ENCODE measurements at regions not wholly inside any gene's neighbourhood (a gene's known extent, or its start where the extent isn't known, plus 50 kb on each side); places are given as distances from the start of the nearest gene placed in this dataset.

DNA sequence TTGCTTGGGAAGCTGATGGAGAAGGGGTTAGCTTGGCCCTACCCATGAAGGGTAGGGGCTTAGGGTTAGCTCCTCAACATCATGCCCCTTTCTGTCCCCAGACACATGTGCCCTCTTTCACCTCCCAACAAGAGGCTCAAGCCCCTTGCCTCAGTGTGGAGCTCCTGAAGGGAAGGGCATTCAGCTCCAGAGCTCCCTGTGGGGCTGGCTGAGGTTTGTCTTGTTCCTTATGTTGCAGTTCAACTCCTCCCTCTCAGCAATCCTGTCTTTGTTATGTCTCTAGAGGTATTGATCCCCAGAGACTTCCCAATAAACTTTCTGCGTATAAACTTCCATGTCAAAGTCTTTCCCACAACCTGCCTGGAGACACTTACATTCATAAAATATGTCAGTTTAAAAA lies 252.2 kb upstream of the SP4 start:
- H3K9me3 Mint-ChIP-seq: no peaks in the 10 kb centered on the region
- TF ChIP-seq, protein P1, sequence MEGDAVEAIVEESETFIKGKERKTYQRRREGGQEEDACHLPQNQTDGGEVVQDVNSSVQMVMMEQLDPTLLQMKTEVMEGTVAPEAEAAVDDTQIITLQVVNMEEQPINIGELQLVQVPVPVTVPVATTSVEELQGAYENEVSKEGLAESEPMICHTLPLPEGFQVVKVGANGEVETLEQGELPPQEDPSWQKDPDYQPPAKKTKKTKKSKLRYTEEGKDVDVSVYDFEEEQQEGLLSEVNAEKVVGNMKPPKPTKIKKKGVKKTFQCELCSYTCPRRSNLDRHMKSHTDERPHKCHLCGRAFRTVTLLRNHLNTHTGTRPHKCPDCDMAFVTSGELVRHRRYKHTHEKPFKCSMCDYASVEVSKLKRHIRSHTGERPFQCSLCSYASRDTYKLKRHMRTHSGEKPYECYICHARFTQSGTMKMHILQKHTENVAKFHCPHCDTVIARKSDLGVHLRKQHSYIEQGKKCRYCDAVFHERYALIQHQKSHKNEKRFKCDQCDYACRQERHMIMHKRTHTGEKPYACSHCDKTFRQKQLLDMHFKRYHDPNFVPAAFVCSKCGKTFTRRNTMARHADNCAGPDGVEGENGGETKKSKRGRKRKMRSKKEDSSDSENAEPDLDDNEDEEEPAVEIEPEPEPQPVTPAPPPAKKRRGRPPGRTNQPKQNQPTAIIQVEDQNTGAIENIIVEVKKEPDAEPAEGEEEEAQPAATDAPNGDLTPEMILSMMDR (conservative IDR thresholded peaks at IDR 0.05): no peak
- no peaks in the 10 kb centered on the region for H3K4me1 Mint-ChIP-seq (ENCODE audit: unreplicated experiment)
- DNase-seq (ENCODE audit: extremely low spot score, unreplicated experiment): no peak
- H3K27me3 Mint-ChIP-seq: peaks cover 47% of the 10 kb centered on the region
- H3K27ac Mint-ChIP-seq: no peak overlapping the region
- no peak overlapping the region for H3K4me3 Mint-ChIP-seq
- peaks cover 4% of the 10 kb centered on the region for H3K36me3 Mint-ChIP-seq

DNA sequence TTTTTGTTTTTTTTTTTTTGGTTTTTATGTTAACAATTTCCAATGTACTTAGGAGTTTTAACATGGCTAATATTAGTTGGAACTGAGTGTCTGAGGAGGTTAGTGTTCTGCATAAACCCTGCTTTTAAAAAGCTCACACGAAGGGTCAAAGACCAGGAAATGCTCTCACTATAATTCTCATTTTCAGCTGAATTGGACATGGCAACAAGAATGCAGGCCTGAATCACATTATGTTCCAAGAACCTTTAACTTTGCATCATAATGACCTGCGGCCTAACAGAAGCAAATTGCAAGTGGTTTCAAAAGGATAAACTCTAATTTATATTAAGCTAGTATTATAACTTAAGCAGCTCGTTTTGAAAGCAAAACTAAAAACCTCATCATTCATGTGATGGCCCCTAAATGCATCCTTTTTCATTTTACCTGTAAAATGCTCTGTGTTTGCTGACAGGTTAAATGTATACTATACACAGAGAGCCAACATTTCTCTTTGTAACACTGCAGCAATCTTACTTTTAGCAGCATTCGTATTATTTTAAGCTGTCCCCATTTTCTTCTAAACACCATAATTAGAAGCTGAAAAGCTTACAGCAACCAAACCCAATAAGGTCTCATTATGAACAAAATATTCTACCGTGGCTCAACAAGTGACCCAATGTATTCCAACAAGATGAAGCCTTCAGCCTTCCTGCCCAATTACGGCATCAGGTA lies 242.8 kb upstream of the SP4 start:
- Mint-ChIP-seq H3K27ac (no peak overlapping the region), H3K36me3 (no peaks in the 10 kb centered on the region), H3K4me3 (no peak overlapping the region), H3K27me3 (peaks cover 37% of the 10 kb centered on the region), H3K9me3 (no peaks in the 10 kb centered on the region), H3K4me1 (ENCODE audit: unreplicated experiment) (no peaks in the 10 kb centered on the region)
- no peak for DNase-seq (ENCODE audit: extremely low spot score, unreplicated experiment)
- TF ChIP-seq, protein P1 (conservative IDR thresholded peaks at IDR 0.05): no peak

DNA sequence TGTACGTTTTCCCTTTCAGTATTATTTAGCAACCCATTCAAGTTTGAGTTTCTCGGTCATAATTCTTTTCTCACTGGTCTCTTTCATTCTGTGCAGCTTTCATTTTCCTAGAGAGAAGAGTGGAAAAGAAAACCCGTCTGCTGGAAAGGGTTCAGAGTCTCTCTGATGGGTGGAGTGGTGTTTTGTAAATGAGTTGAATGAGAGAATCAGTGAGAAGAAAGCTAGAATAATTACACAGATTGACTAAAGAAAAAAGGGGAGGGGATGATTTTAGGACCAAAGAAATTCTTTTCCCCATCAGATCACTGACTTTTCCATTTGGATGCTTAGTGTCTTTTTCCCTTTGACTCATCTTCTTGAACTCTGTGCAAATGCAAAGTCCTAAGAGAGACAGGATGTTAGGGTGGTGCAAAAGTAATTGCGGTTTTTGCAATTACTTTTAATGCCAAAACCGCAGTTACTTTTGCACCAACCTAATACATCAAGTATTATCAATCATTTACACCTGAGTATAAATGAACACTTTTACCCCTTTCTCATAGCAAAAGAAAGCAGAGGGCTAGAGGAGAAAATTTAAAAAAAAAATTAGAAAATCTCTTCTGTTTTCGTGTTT lies 242.1 kb upstream of the SP4 start:
- H3K4me3 Mint-ChIP-seq: no peak overlapping the region
- H3K9me3 Mint-ChIP-seq: no peaks in the 10 kb centered on the region

DNA sequence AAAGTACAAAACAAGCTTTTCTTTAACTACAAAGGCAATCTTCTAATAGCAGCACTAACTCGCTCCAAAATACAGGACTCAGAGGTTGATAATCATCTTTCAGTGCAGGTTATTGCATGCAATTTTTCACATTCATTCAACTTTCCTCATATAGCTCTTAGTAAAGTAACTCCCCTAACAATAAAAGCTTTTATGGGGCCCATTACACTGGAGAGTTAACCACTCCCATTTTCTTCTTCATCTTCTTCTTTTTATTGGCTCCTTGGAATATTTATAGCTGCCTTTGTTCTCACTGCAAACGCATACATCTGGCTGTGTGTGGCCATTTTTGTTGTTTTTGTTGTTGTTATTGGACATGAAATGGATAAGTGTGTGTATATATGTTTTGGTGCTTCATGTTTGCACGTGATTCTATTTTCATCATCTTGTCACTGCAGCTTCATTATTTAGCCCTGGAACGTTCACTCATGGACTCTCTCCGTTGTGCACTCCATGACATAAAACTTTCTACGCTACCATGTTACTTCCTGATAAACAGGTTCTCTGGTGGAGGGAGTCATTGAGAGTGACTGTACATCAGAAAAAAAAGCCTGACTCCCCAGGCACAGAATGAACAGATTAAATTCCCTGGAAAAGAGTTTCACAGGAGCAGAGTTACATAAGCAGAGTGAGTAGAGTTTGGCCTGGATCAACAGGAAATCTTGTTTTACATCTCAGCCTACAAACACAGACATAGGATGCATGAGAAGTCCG lies 236.4 kb upstream of the SP4 start:
- no peak for DNase-seq (ENCODE audit: extremely low spot score, unreplicated experiment)
- TF ChIP-seq, protein P1 (conservative IDR thresholded peaks at IDR 0.05): no peak
- Mint-ChIP-seq H3K9me3 (no peaks in the 10 kb centered on the region), H3K27me3 (peaks cover 29% of the 10 kb centered on the region), H3K36me3 (no peaks in the 10 kb centered on the region), H3K27ac (no peak overlapping the region), H3K4me3 (no peak overlapping the region), H3K4me1 (ENCODE audit: unreplicated experiment) (no peaks in the 10 kb centered on the region)

More for the DNA sequence above, 242.1 kb upstream of the SP4 start:
- no peaks in the 10 kb centered on the region for H3K4me1 Mint-ChIP-seq (ENCODE audit: unreplicated experiment)
- TF ChIP-seq, protein P1 (conservative IDR thresholded peaks at IDR 0.05): no peak
- H3K27ac Mint-ChIP-seq: no peak overlapping the region
- H3K27me3 Mint-ChIP-seq: peaks cover 37% of the 10 kb centered on the region
- no peak for DNase-seq (ENCODE audit: extremely low spot score, unreplicated experiment)
- H3K36me3 Mint-ChIP-seq: no peaks in the 10 kb centered on the region

DNA sequence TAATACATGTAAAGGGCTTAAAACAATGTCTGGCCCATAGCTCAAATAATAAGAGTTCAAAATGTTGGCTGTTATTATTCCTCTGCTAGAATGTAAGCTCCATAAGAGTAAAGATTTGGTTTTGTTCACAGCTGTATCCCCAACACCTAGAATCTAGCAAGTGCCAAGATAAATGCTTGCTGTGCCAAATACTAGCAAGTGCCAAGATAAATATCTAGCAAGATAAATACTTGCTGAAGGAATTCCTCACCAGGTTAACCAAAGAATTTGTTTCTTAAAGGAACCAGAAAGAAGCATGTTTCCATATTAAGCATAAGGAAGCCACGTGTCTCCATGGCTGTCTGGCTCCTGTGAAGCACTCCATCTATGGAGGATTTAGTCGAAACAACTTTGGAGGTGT lies 235.2 kb upstream of the SP4 start:
- DNase-seq (ENCODE audit: extremely low spot score, unreplicated experiment): no peak
- Mint-ChIP-seq H3K4me3 (no peak overlapping the region), H3K27ac (no peak overlapping the region), H3K9me3 (no peaks in the 10 kb centered on the region), H3K4me1 (ENCODE audit: unreplicated experiment) (no peaks in the 10 kb centered on the region), H3K36me3 (no peaks in the 10 kb centered on the region), H3K27me3 (peaks cover 28% of the 10 kb centered on the region)
- TF ChIP-seq, protein P1 (conservative IDR thresholded peaks at IDR 0.05): no peak
